Lower lobe of right lung (tissue), 2 donors: ENCODE measurements at regions not wholly inside any gene's neighbourhood (a gene's known extent, or its start where the extent isn't known, plus 50 kb on each side); places are given as distances from the start of the nearest gene placed in this dataset.

Experiments used
- ATAC-seq, 2 donors: fragments of 200-7000 bp; cut with Tn5 transposase; one replicate each; pipeline ENCODE4 v1.9.1; 2020 to 2022; ENCODE audit warnings: mild to moderate bottlenecking in 2 of 2, moderate library complexity in 2 of 2
- DNase-seq: peaks from one replicate; pipeline ENCODE4 v3.0.0-alpha.2; 2020
- H3K27ac ChIP-seq: fragments of 200-600 bp; one replicate; pipeline ENCODE4 v1.8.0; 2022
- H3K27me3 ChIP-seq: fragments of 200-600 bp; one replicate; pipeline ENCODE4 v1.8.0; 2022; ENCODE audit warnings: low read depth
- H3K36me3 ChIP-seq: fragments of 200-600 bp; one replicate; pipeline ENCODE4 v1.8.0; 2022; ENCODE audit warnings: mild to moderate bottlenecking
- H3K4me1 ChIP-seq: fragments of 200-600 bp; one replicate; pipeline ENCODE4 v1.8.0; 2022
- H3K4me3 ChIP-seq: fragments of 200-600 bp; one replicate; pipeline ENCODE4 v1.8.0; 2022; ENCODE audit warnings: mild to moderate bottlenecking
- H3K9me3 ChIP-seq: fragments of 200-600 bp; one replicate; pipeline ENCODE4 v1.8.0; 2022
- CTCF ChIP-seq: fragments of 200-600 bp; IDR thresholded peaks from one replicate; pipeline ENCODE4 v1.8.0; 2022; ENCODE audit warnings: antibody characterized with exemption, mild to moderate bottlenecking
- intact Hi-C: fragments of 100-400 bp; cut with DNase I; formaldehyde crosslinking; loops from one replicate; pipeline ENCODE4 v1.11.0; 2022
- donor health status: DM: no; HTN: yes; CAD: no; lungs with severe emphysema.

DNA sequence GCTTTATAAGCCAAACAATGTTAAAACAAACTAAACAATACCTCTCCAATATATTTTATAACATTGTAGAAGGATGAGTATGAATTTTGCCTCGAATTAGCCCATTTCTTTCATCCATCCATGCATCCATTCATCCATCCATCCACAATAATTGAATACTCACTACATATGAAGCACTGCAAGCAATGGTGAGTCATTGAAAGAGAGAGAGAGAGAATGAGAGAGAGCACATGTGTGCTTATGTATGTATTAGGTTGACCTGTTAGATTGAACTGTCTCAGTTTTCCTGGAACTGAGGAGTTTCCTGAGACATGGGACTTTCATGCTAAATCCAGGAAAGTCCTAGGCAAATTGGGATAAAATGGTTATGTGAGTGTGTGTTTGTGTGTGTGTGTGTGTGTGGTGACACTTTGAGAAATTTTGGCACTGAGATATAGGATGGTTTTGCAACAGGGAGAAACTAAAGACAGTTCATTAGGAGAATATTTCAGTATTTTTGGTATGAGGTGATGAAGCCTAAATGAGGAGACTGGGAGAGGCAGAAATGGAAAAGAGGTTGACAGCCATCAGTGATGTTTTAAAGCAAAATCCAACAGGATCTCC lies 98.4 kb downstream of the C12orf75 start:
- Histone ChIP-seq H3K36me3 (no peaks in the 10 kb centered on the region), H3K4me3 (no peak overlapping the region), H3K9me3 (no peaks in the 10 kb centered on the region), H3K27ac (no peak overlapping the region), H3K27me3 (no peaks in the 10 kb centered on the region), H3K4me1 (no peaks in the 10 kb centered on the region)
- TF ChIP-seq CTCF: no peak
- no peak for DNase-seq
- ATAC-seq: no peak
- intact Hi-C loops: no loop called here

DNA sequence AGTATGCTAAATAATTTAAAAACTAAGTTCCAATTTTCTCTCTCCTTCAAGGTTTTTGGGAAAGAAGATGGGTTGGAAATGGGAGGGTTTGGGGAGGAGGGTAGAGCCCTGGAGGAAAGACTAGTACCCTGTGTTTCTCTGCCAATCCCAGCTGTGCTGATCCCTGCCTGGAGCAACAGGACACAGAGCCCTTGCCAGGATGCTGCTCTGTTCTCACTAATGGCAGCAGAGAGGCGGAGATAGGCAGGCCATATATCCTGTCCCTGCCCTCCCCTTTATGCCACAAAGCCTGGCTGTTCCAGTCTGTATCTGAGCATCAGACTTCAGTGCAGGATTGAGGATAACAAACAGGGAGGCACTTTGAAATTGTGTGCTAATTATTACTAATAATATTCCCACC lies 99.0 kb downstream of the C12orf75 start:
- no peaks in the 10 kb centered on the region for H3K4me1 ChIP-seq
- DNase-seq: no peak
- intact Hi-C loops: no loop called here
- no peaks in the 10 kb centered on the region for H3K36me3 ChIP-seq
- no peak for TF ChIP-seq CTCF
- no peaks in the 10 kb centered on the region for H3K9me3 ChIP-seq
- H3K27me3 ChIP-seq: peaks cover 3% of the 10 kb centered on the region
- H3K27ac ChIP-seq: no peak overlapping the region
- ATAC-seq: peak in 1 of 2 donors; percentile 35
- H3K4me3 ChIP-seq: no peak overlapping the region

DNA sequence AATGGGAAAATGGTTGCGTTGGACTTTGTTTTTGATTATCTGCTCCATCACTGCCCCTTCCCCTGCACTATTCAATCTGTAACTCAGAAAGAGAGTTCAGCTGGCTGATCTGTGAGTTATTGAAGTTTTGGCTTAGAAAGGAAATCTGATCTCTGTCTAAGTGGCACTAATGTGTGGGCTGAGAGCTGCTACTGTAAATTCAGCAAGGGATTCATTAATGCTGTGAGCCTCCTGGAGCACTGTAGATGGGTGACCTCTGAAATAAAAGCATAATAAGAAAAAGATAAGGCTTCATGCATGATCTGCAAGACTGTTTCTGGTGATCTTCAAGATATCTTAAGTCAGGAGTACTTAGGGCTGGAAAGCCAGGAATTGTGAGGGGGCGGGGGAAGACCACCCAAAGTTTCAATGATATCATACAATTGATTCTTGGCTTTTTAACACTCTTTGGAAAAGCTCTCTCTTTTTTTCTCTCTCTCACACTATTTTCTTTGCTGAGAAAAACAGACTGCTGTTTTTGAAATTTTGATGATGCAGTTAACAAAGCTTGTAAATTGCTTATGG lies 101.1 kb downstream of the C12orf75 start:
- DNase-seq (no peak), ATAC-seq (no peak)
- intact Hi-C loops: no loop called here
- Histone ChIP-seq H3K27ac (no peak overlapping the region), H3K36me3 (no peaks in the 10 kb centered on the region), H3K27me3 (peaks cover 5% of the 10 kb centered on the region), H3K4me1 (no peaks in the 10 kb centered on the region), H3K9me3 (no peaks in the 10 kb centered on the region), H3K4me3 (no peak overlapping the region)
- TF ChIP-seq CTCF: no peak

GRCh38 chr12:105433804-105434203 lies 103.3 kb downstream of the C12orf75 start:
- no peak for ATAC-seq
- peaks cover 5% of the 10 kb centered on the region for H3K27me3 ChIP-seq
- no peaks in the 10 kb centered on the region for H3K4me1 ChIP-seq
- H3K27ac ChIP-seq: no peak overlapping the region
- no peaks in the 10 kb centered on the region for H3K9me3 ChIP-seq
- TF ChIP-seq CTCF: no peak
- no peaks in the 10 kb centered on the region for H3K36me3 ChIP-seq
- no peak for DNase-seq
- no peak overlapping the region for H3K4me3 ChIP-seq
- intact Hi-C loops: no loop called here

DNA sequence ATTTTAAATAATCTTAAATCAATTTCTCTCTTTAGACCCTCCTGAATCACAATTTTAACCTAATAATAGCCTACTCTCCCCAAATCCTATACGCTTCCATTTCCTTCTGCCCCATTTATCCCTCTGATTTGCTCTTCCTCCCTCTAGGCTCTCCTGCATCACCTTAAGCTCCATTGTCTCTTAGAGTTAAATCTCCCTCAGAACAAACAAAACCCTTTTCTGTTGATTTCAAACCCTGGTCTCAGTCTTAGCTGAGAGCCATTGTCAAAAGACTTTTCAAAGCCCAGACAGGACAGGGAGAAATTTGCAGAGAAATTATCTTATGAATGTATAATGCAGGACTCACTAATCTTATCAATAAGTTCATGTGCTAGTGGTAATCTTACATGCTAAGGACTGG lies 106.1 kb downstream of the C12orf75 start:
- intact Hi-C loops: no loop called here
- no peak for TF ChIP-seq CTCF
- no peak overlapping the region for H3K27ac ChIP-seq
- no peaks in the 10 kb centered on the region for H3K4me1 ChIP-seq
- no peak for ATAC-seq
- H3K9me3 ChIP-seq: no peaks in the 10 kb centered on the region
- DNase-seq: no peak
- no peak overlapping the region for H3K4me3 ChIP-seq
- peaks cover 5% of the 10 kb centered on the region for H3K27me3 ChIP-seq
- H3K36me3 ChIP-seq: no peaks in the 10 kb centered on the region
